ENCODE measurements at regions not wholly inside any gene's neighbourhood (a gene's known extent, or its start where the extent isn't known, plus 50 kb on each side); places are given as distances from the start of the nearest gene placed in this dataset.

GRCh38 chr2:238653431-238654109 lies 194.3 kb upstream of the TWIST2 start:
- Histone ChIP-seq H3K9me3 (ENCODE audit: control insufficient read depth, insufficient read depth, low read depth, low read length) (no peaks in the 10 kb centered on the region), H3K4me3 (ENCODE audit: low read depth, low read length) (no peak overlapping the region), H3K27ac (ENCODE audit: extremely low read depth, low read depth, low read length) (no peak overlapping the region), H3K4me1 (ENCODE audit: control insufficient read depth, insufficient read depth, low read length) (no peaks in the 10 kb centered on the region), H3K36me3 (ENCODE audit: control insufficient read depth in 2 of 2, insufficient read depth in 1 of 2, low read length in 2 of 2) (no peaks in the 10 kb centered on the region)
- TF ChIP-seq ZNF548 (tag by site-specific recombination; IDR thresholded peaks at IDR 0.05), result no peak
- TF ChIP-seq ZNF521 (tag by site-specific recombination; IDR thresholded peaks at IDR 0.05), result no peak
- no peak for TF ChIP-seq SP2 (tag by site-specific recombination; IDR thresholded peaks at IDR 0.05)
- no peak for TF ChIP-seq ZBTB48 (tag by site-specific recombination; IDR thresholded peaks at IDR 0.05)
- TF ChIP-seq KLF17 (tag by site-specific recombination; IDR thresholded peaks at IDR 0.05), result no peak
- TF ChIP-seq ZNF404 (tag by site-specific recombination; IDR thresholded peaks at IDR 0.05), result no peak
- no peak for TF ChIP-seq ZNF621 (tag by site-specific recombination; IDR thresholded peaks at IDR 0.05)
- no peak for TF ChIP-seq ELK4 (IDR thresholded peaks at IDR 0.05; ENCODE audit: borderline replicate concordance, low read depth, low read length)
- no peak for TF ChIP-seq ZNF416 (tag by site-specific recombination; IDR thresholded peaks at IDR 0.05)
- POLR2A ChIA-PET, result no interaction called here
- CTCF ChIA-PET, result no interaction called here

GRCh38 chr2:238654479-238655197 lies 193.2 kb upstream of the TWIST2 start:
- Histone ChIP-seq H3K4me3 (ENCODE audit: low read depth, low read length) (no peak overlapping the region), H3K9me3 (ENCODE audit: control insufficient read depth, insufficient read depth, low read depth, low read length) (no peaks in the 10 kb centered on the region), H3K36me3 (ENCODE audit: control insufficient read depth in 2 of 2, insufficient read depth in 1 of 2, low read length in 2 of 2) (no peaks in the 10 kb centered on the region), H3K4me1 (ENCODE audit: control insufficient read depth, insufficient read depth, low read length) (no peaks in the 10 kb centered on the region), H3K27ac (ENCODE audit: extremely low read depth, low read depth, low read length) (no peak overlapping the region)
- CTCF ChIA-PET, result no interaction called here
- no peak for TF ChIP-seq GLIS2 (tag by site-specific recombination; IDR thresholded peaks at IDR 0.05)
- no peak for TF ChIP-seq ZNF324 (tag by site-specific recombination; IDR thresholded peaks at IDR 0.05)
- no peak for TF ChIP-seq ZNF362 (tag by site-specific recombination; IDR thresholded peaks at IDR 0.05)
- TF ChIP-seq ZNF624 (tag by site-specific recombination; IDR thresholded peaks at IDR 0.05), result no peak
- no peak for TF ChIP-seq KLF1 (tag by site-specific recombination; IDR thresholded peaks at IDR 0.05)
- no peak for TF ChIP-seq ZBTB44 (tag by site-specific recombination; IDR thresholded peaks at IDR 0.05)
- no peak for TF ChIP-seq ZEB2 (tag by site-specific recombination; IDR thresholded peaks at IDR 0.05)
- no peak for TF ChIP-seq ZBTB1 (tag by site-specific recombination; IDR thresholded peaks at IDR 0.05)
- TF ChIP-seq ZNF664 (tag by site-specific recombination; IDR thresholded peaks at IDR 0.05), result no peak
- no peak for TF ChIP-seq GLIS1 (tag by site-specific recombination; IDR thresholded peaks at IDR 0.05)
- TF ChIP-seq ZNF121 (tag by site-specific recombination; IDR thresholded peaks at IDR 0.05), result no peak
- TF ChIP-seq WT1 (tag by site-specific recombination; IDR thresholded peaks at IDR 0.05), result no peak
- POLR2A ChIA-PET, result no interaction called here
